ENCODE measurements at regions not wholly inside any gene's neighbourhood (a gene's known extent, or its start where the extent isn't known, plus 50 kb on each side); places are given as distances from the start of the nearest gene placed in this dataset.

DNA sequence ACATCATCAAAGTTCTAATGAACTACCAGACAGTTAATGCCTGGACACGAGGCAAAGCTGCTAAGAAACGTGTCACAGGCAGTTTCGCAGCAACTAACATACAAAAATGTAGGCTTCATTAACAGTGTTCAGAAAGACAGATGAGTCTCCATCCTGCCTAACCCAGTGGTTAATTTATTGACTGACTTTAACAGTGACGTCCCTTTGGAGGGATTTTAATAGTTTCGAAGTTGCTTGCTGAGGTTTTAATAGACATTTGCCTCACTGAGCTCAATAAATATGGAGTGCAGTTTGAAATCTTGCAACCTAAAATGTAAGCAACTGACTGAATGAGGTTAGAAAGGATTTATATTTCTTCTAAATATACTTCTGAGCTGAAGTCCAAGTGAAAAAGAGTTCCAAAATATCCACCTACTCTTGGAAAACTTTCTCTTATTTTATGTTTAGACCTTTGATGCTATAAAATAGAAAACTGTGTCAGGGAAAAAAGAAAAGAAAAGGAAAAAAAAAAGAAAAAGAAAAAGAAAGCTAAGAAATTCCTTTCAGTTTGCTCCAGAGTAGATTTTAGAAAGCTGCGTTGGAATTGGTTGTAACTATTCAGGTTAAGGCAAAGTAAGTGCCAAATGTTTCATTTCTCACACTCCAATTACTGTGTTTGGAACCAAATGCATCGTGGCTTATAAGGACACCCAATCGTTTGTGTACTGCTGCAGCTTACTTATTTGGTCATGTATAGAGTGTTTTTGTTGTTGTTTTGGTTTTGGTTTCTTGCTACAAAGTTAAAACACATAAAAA is 2016.6 kb downstream of the MAT2B start:
- no peak for DNase-seq (ENCODE audit: low read depth)
- TF ChIP-seq CTCF (IDR thresholded peaks at IDR 0.05; ENCODE audit: insufficient read depth, low read length, poor library complexity, severe bottlenecking): no peak

GRCh38 chr5:165525271-165525670 is 2019.9 kb downstream of the MAT2B start:
- H3K36me3 ChIP-seq (ENCODE audit: control insufficient read depth, insufficient read depth, low read length): no peaks in the 10 kb centered on the region
- TF ChIP-seq CTCF (IDR thresholded peaks at IDR 0.05; ENCODE audit: insufficient read depth, low read length, poor library complexity, severe bottlenecking): no peak
- H3K4me3 ChIP-seq (ENCODE audit: low read depth, low read length): no peak overlapping the region
- no peaks in the 10 kb centered on the region for H3K27me3 ChIP-seq (ENCODE audit: control insufficient read depth, insufficient read depth, low read length)
- DNase-seq (ENCODE audit: low read depth): no peak

More for the DNA sequence above, 2016.6 kb downstream of the MAT2B start:
- Histone ChIP-seq H3K27me3 (ENCODE audit: control insufficient read depth, insufficient read depth, low read length) (no peaks in the 10 kb centered on the region), H3K36me3 (ENCODE audit: control insufficient read depth, insufficient read depth, low read length) (no peaks in the 10 kb centered on the region), H3K4me3 (ENCODE audit: low read depth, low read length) (no peak overlapping the region)

DNA sequence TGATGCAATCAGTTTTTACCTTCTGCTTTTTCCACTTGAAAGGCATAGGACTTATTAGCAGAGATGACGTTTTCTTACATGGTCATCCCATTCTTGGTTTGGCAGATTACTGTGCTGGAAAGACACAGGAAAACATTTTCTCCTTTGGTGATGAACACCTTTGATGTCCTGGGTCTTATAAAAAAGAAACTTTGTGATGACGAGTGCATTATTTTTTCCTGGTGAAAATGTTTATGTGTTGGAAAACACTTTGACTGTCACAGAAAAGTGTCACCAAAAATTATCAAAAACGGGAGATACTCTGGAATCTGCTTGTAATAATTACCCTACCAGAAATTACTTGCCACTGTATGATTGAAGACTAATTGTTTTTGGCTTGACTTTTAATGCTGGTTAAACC is 2020.9 kb downstream of the MAT2B start:
- no peak for TF ChIP-seq CTCF (IDR thresholded peaks at IDR 0.05; ENCODE audit: insufficient read depth, low read length, poor library complexity, severe bottlenecking)

DNA sequence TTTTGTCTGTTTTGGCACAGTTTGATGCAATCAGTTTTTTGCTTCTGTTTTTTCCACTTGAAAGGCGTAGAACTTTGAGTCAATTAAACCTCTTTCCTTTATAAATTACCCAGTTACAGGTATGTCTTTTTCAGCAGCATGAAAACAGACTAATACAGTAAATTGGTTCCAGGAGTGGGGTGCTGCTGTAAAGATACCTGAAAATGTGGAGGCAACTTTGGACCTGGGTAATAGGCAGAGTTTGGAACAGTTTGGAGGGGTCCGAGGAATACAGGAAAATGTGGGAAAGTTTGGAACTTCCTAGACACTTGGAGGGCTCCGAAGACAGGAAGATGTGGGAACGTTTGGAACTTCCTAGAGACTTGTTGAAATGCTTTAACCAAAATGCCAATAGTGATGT is 2022.2 kb downstream of the MAT2B start:
- Histone ChIP-seq H3K27me3 (ENCODE audit: control insufficient read depth, insufficient read depth, low read length) (no peaks in the 10 kb centered on the region), H3K36me3 (ENCODE audit: control insufficient read depth, insufficient read depth, low read length) (no peaks in the 10 kb centered on the region), H3K4me3 (ENCODE audit: low read depth, low read length) (no peak overlapping the region)
- no peak for DNase-seq (ENCODE audit: low read depth)
- TF ChIP-seq CTCF (IDR thresholded peaks at IDR 0.05; ENCODE audit: insufficient read depth, low read length, poor library complexity, severe bottlenecking): no peak

More for the DNA sequence above, 2020.9 kb downstream of the MAT2B start:
- Histone ChIP-seq H3K27me3 (ENCODE audit: control insufficient read depth, insufficient read depth, low read length) (no peaks in the 10 kb centered on the region), H3K36me3 (ENCODE audit: control insufficient read depth, insufficient read depth, low read length) (no peaks in the 10 kb centered on the region), H3K4me3 (ENCODE audit: low read depth, low read length) (no peak overlapping the region)
- DNase-seq (ENCODE audit: low read depth): no peak

DNA sequence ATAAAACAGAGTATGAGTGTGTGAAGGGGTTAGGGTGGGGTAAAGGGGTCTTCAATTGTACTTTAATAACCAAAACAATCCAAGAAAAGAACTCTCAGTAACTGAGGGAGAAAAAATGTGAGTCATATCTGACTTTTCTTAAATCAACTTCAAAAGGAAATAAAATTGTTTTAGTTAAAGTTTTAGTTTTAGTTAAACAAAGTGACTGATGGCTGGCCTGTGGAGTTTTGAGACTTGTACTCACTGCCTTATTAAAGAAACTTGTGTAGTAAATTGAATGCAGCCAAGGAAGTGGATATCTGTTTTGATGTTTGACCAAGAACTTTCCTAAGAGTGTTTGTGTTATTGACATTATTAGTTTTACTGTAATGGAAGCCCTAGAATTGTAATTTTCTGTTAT is 2032.6 kb downstream of the MAT2B start:
- DNase-seq (ENCODE audit: low read depth): no peak
- Histone ChIP-seq H3K27me3 (ENCODE audit: control insufficient read depth, insufficient read depth, low read length) (no peaks in the 10 kb centered on the region), H3K4me3 (ENCODE audit: low read depth, low read length) (no peak overlapping the region), H3K36me3 (ENCODE audit: control insufficient read depth, insufficient read depth, low read length) (no peaks in the 10 kb centered on the region)
- TF ChIP-seq CTCF (IDR thresholded peaks at IDR 0.05; ENCODE audit: insufficient read depth, low read length, poor library complexity, severe bottlenecking): no peak

DNA sequence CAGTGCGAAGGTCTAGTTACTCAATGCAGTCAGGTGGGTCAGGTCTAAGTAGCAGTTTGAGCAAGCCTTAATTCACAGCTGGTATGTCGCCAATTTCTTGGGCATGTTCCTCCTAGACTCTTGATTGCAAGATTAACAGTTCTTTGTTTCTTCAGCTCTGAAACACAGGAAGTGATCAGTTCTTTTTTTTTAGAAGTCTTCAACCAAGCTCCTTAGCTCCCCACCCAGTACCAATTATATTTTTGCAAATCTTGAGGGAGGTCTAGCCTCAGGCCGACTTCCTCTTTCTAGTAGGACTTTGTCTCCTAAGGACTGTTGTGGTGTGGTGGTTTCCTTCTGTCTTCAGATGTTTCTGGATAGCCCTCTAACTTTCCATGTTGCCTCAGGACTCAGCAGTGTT is 2054.2 kb downstream of the MAT2B start:
- Histone ChIP-seq H3K36me3 (ENCODE audit: control insufficient read depth, insufficient read depth, low read length) (no peaks in the 10 kb centered on the region), H3K4me3 (ENCODE audit: low read depth, low read length) (no peak overlapping the region), H3K27me3 (ENCODE audit: control insufficient read depth, insufficient read depth, low read length) (no peaks in the 10 kb centered on the region)
- no peak for TF ChIP-seq CTCF (IDR thresholded peaks at IDR 0.05; ENCODE audit: insufficient read depth, low read length, poor library complexity, severe bottlenecking)
- no peak for DNase-seq (ENCODE audit: low read depth)

Measured in kidney epithelial cell (primary cell).